GM19324 (cell line): ENCODE measurements at regions not wholly inside any gene's neighbourhood (a gene's known extent, or its start where the extent isn't known, plus 50 kb on each side); places are given as distances from the start of the nearest gene placed in this dataset.
"Not testable (repeated sequence)": the region's sequence is repeated elsewhere in the genome, so short reads cannot be mapped to it uniquely, and the experiment has no call there.

Source experiments
- ATAC-seq: cut with Tn5 transposase; IDR thresholded peaks from one replicate; pipeline ENCODE4 v1.9.1; 2021; ENCODE audit warnings: mild to moderate bottlenecking, moderate library complexity; ENCODE audit not compliant: unreplicated experiment, low FRiP score

- ATAC-seq: no peak
Observed at GRCh38 chr15:35215093-35215492, 130.0 kb upstream of the NANOGP8 start.

GRCh38 chr15:35211240-35211902, 126.3 kb upstream of the NANOGP8 start:
- no peak for ATAC-seq

DNA sequence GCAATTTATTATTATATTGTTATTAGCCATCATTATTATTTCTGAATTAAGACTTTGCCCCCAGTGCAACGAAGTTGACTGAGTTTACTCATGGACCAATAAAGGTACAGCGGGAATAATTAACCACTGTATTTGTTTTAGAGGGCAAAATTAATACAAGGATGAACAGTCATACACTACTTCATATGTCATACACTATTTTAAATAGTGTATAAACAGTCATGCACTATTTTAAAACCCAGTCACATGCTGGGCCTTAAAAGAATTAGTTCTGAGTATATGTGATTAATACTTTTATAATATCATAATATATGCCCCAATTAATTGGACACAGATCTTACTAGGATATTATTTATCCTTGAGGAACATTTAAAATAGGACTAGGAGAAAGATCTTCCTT, 125.3 kb upstream of the NANOGP8 start:
- no peak for ATAC-seq

DNA sequence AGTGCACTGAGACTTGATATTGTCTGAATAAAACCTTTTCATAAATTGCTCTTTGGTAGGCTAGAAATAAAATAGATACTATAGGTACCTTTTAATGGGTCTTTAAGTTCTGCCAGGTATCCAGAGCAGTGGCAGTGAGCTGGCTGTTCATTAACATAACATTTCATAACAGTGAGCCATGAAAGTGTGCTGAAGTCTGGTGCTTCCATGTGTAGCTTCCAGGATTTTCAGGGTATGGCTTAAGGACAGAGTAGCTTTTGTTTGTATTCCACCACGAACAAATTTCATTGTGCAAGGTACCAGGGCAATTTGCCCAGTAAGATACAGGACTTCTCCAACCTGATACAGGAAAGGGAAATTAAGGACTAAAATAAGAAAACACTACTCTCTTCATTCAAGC, 124.7 kb upstream of the NANOGP8 start:
- no peak for ATAC-seq

DNA sequence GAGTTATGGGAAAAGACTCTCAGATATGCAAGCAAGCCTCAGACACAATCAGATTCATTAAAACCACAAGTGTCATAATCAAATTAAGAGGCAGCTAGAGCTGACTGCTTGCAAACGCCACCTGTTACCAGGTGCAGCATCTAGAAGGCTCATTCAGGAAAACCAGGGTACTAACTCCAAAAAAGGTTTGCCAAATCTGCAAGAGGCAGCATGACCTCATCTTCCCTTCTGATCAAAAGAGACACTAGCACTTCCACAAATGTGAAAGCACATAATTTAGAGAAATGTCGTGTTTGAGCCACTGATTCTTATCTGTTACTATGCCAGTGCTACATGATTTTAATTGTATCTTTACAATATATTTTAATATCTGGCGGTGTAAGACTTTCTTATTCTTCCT, 123.3 kb upstream of the NANOGP8 start:
- no peak for ATAC-seq

DNA sequence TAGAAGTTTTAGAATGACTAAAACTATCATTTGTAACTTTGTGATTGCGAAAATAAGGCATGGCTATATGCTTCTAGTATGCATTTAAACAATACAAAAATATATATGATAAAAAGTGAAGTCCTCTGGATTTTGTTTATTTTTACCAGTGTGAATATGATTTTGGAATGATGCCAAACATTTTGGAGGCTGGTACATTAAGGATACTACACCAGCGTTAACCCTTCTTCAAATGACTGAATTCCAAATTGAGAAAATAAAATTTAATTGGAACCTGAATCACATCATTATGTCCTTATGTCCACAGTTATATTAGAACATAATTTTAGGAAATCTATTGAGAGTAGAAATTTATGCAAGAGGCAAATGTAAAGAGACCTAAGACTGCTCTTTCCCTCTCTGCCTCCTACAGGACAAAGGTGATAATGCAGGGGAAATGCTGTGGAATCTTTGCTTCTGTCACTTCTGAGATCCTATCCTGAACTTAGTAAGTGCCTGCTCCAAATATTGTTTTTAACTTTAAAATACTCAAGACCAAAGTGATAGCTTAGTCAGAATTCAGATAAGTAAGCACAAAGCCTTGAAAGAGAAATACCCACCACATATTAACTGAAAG, 121.1 kb upstream of the NANOGP8 start:
- ATAC-seq: no peak

DNA sequence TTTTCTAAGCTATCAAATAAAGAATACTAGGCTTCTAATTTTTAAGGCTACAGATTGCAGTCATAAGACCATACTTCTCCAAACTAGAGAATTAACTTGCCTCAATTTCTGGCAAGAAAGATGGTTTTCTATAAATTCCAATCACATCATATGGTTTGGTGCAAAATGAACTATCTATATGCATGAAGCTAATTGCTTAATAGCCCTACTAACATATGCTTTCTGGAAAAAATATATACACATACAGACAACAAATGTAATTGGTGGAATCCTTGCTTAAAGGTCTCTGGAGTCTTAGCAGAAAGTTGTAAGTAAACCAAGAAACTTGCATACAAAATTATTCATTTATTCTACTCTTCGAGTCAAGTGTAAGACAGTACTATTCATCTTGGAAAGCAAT, 113.1 kb upstream of the NANOGP8 start:
- no peak for ATAC-seq

- ATAC-seq: no peak
Observed at GRCh38 chr15:35197754-35198153, 112.7 kb upstream of the NANOGP8 start.

DNA sequence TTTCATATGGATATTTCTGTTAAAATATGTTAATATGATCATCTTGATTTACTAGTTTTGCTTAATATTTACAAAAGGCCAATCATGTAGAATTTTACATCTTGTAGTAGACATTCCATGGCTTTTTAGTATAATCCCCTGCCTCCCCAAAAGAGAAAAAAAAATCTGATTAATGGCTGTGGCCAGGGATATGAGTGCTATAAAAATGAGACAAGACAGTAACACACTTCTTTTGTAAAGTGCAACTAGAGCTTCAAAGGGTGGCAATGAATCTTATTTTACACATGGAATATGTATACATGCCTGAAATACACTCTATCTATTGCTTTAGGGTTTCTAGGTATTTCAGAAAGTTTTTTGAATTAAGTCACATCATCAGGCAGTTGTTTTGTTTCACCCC, 112.2 kb upstream of the NANOGP8 start:
- ATAC-seq: no peak

DNA sequence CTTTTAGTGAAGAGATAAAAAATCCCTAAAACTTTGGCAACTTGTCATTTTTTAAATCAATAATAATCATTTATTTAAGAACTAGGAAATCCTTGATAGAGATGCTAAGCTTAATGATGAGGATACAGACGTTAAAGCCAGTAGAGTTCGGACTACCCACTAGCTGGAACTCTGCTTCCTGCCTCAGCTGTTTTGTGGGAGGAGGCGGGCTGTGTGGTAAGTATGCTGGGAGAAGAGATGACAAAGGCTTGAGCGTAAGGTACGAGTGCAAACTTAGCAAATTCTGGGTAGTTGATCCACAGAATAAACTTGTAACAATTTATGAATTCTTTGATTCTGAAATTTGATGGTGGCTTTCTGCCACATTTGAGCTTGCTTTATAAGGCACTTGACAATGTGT, 111.2 kb upstream of the NANOGP8 start:
- ATAC-seq: no peak

- no peak for ATAC-seq
Observed at GRCh38 chr15:35195649-35196048, 110.6 kb upstream of the NANOGP8 start.

DNA sequence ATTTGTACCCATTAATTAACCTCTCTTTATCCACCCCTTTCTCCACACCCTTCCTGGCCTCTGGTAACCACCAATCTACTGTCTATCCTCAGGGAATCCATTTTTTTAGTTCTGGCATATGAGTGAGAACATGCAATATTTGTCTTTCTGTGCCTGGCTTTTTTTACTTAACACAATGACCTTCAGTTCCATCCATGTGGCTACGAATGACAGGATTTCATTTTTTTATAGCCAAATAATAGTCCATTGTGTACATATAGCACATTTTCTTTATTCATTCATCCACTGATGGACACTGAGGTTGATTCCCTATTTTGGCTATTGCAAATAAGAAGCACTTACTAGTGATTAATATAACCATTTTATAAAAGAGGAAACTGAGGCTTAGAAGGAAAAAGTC, 109.9 kb upstream of the NANOGP8 start:
- ATAC-seq: no peak

GRCh38 chr15:35194296-35194695, 109.2 kb upstream of the NANOGP8 start:
- ATAC-seq: no peak

DNA sequence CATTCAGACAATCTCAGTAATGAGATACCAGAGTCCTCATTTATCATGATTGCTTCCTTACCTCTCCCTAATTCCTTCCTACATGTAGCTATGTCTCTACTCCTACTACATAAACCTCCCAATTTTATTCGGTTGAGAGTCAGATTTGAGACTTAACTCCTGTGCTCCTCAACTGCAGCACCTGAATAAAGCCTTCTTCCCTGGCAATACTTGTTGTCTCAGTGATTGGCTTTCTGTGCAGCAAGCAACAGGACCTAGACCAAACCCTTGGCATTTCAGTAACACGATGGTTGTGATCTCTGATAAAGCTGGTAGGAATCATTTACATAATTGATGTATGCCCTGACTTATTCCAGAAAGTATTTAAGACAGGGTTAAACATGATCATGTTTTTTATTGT, 106.7 kb upstream of the NANOGP8 start:
- ATAC-seq: no peak

- ATAC-seq: no peak
Observed at GRCh38 chr15:35186346-35186745, 101.3 kb upstream of the NANOGP8 start.

GRCh38 chr15:35184646-35185045, 99.6 kb upstream of the NANOGP8 start:
- ATAC-seq: no peak

GRCh38 chr15:35182841-35183479, 97.9 kb upstream of the NANOGP8 start:
- ATAC-seq: peak; percentile 87

- no peak for ATAC-seq
Observed at GRCh38 chr15:35181538-35181937, 96.4 kb upstream of the NANOGP8 start.

- no peak for ATAC-seq
Observed at GRCh38 chr15:35179739-35180138, 94.6 kb upstream of the NANOGP8 start.

DNA sequence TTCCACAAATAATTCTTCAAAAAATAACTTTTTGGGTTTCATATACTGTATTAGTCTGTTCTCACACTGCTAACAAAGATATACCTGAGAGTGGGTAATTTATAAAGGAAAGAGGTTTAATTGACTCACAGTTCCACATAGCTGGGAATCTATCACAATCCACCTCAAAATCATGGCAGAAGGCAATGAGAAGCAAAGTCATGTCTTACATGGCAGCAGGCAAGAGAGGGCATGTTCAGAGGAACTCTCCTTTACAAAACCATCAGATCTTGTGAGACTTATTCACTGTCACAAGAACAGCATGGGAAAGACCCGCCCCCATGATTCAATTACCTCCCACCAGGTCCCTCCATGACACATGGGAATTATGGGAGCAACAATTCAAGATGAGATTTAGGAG, 93.1 kb upstream of the NANOGP8 start:
- not testable (repeated sequence) for ATAC-seq

- ATAC-seq: no peak
Observed at GRCh38 chr15:35174948-35175347, 89.9 kb upstream of the NANOGP8 start.
